MCF 10A (cell line): ENCODE measurements at regions not wholly inside any gene's neighbourhood (a gene's known extent, or its start where the extent isn't known, plus 50 kb on each side); places are given as distances from the start of the nearest gene placed in this dataset.

Experiments used
- BruUV-seq: library from RNA; stranded (reverse); fragments of 400-500 nt; replicated peaks from 2 replicates; lab custom pipeline; 2021; lab: Mats Ljungman, UMichigan
- CTCF ChIA-PET: fragments of 300-600 bp; sonication (Branson Sonifier 250); formaldehyde crosslinking; extraction: SDS; loops from one replicate; lab custom pipeline; 2021; ENCODE audit warnings: antibody characterized with exemption, inconsistent platforms; lab: Yijun Ruan, JAX
- POLR2A ChIA-PET: fragments of 300-600, 350-650 bp; sonication (Branson Sonifier 250); formaldehyde crosslinking; extraction: SDS; loops from one replicate; lab custom pipeline; 2020; ENCODE audit warnings: antibody characterized with exemption, inconsistent platforms; lab: Yijun Ruan, JAX
- DNase-seq: peaks from one replicate; pipeline ENCODE4 v3.0.0-alpha.2; 2018; ENCODE audit not compliant: unreplicated experiment
- H3K27ac Mint-ChIP-seq: one replicate; pipeline ENCODE4 v1.8.0; 2022; ENCODE audit warnings: mild to moderate bottlenecking, low read depth, mixed read lengths; ENCODE audit not compliant: unreplicated experiment
- H3K27me3 Mint-ChIP-seq: one replicate; pipeline ENCODE4 v1.8.0; 2022; ENCODE audit warnings: mixed read lengths; ENCODE audit not compliant: insufficient read depth, unreplicated experiment
- H3K36me3 Mint-ChIP-seq: one replicate; pipeline ENCODE4 v1.8.0; 2022; ENCODE audit warnings: mild to moderate bottlenecking, moderate library complexity, mixed read lengths; ENCODE audit not compliant: insufficient read depth, unreplicated experiment
- H3K4me1 Mint-ChIP-seq: one replicate; pipeline ENCODE4 v1.8.0; 2022; ENCODE audit warnings: mixed read lengths; ENCODE audit not compliant: insufficient read depth, unreplicated experiment
- H3K4me3 Mint-ChIP-seq: one replicate; pipeline ENCODE4 v1.8.0; 2022; ENCODE audit warnings: mild to moderate bottlenecking, moderate library complexity, mixed read lengths; ENCODE audit not compliant: unreplicated experiment
- H3K9me3 Mint-ChIP-seq: one replicate; pipeline ENCODE4 v1.8.0; 2022; ENCODE audit warnings: mixed read lengths; ENCODE audit not compliant: unreplicated experiment
- CTCF ChIP-seq: fragments of 200-600 bp; IDR thresholded peaks from one replicate; pipeline ENCODE4 v1.8.0; 2022; ENCODE audit warnings: antibody characterized with exemption, mild to moderate bottlenecking; ENCODE audit not compliant: unreplicated experiment
- intact Hi-C: fragments of 100-400 bp; cut with micrococcal nuclease; formaldehyde crosslinking; loops from 2 replicates; pipeline ENCODE4 v1.14.1; 2022

GRCh38 chr10:9443758-9444157 is 1389.3 kb downstream of the GATA3 start:
- Mint-ChIP-seq H3K9me3 (no peaks in the 10 kb centered on the region), H3K27me3 (no peaks in the 10 kb centered on the region), H3K4me3 (no peak overlapping the region), H3K27ac (no peak overlapping the region), H3K36me3 (no peaks in the 10 kb centered on the region), H3K4me1 (no peaks in the 10 kb centered on the region)
- CTCF ChIA-PET = no interaction called here
- POLR2A ChIA-PET = interaction anchor here (0.6 kb wide), 1 partner anchor 50 kb away, joined by 3 read pairs; no protein-coding TSS in a partner anchor
- intact Hi-C loops = no loop called here
- TF ChIP-seq CTCF = no peak
- no peak for DNase-seq
- BruUV-seq = no TSS peak

- ChIA-PET POLR2A (no interaction called here), CTCF (interaction anchor here (0.6 kb wide), 1 partner anchor 83 kb away, joined by 3 read pairs; no protein-coding TSS in a partner anchor)
- intact Hi-C loops = no loop called here
- Mint-ChIP-seq H3K27me3 (no peaks in the 10 kb centered on the region), H3K36me3 (no peaks in the 10 kb centered on the region), H3K4me1 (no peaks in the 10 kb centered on the region), H3K27ac (no peak overlapping the region), H3K9me3 (no peaks in the 10 kb centered on the region), H3K4me3 (no peak overlapping the region)
- BruUV-seq = no TSS peak
- DNase-seq = no peak
- TF ChIP-seq CTCF = no peak
Observed at GRCh38 chr10:9449530-9449929, 1395.0 kb downstream of the GATA3 start.

GRCh38 chr10:9450801-9451200 is 1396.3 kb downstream of the GATA3 start:
- CTCF ChIA-PET = interaction anchor here (0.7 kb wide), 1 partner anchor 1239 kb away, joined by 4 read pairs; no protein-coding TSS in a partner anchor
- Mint-ChIP-seq H3K27ac (no peak overlapping the region), H3K4me3 (no peak overlapping the region), H3K36me3 (no peaks in the 10 kb centered on the region), H3K4me1 (no peaks in the 10 kb centered on the region), H3K9me3 (no peaks in the 10 kb centered on the region), H3K27me3 (no peaks in the 10 kb centered on the region)
- intact Hi-C loops = no loop called here
- no TSS peak for BruUV-seq
- TF ChIP-seq CTCF = no peak
- no peak for DNase-seq
- POLR2A ChIA-PET = interaction anchor here (0.6 to 0.9 kb wide), 2 partner anchors 8 to 1843 kb away, joined by 3 read pairs; no protein-coding TSS in a partner anchor

GRCh38 chr10:9451211-9451773 is 1396.8 kb downstream of the GATA3 start:
- no peak for DNase-seq
- no peak for TF ChIP-seq CTCF
- POLR2A ChIA-PET = interaction anchor here (0.9 kb wide), 1 partner anchor 8 kb away, joined by 3 read pairs; no protein-coding TSS in a partner anchor

More at GRCh38 chr10:9451211-9451773, 1396.8 kb downstream of the GATA3 start:
- no TSS peak for BruUV-seq
- Mint-ChIP-seq H3K9me3 (no peaks in the 10 kb centered on the region), H3K4me3 (no peak overlapping the region), H3K27me3 (no peaks in the 10 kb centered on the region), H3K36me3 (no peaks in the 10 kb centered on the region), H3K27ac (no peak overlapping the region), H3K4me1 (no peaks in the 10 kb centered on the region)
- CTCF ChIA-PET = no interaction called here
- intact Hi-C loops = no loop called here
